ENCODE measurements at regions not wholly inside any gene's neighbourhood (a gene's known extent, or its start where the extent isn't known, plus 50 kb on each side); places are given as distances from the start of the nearest gene placed in this dataset.

DNA sequence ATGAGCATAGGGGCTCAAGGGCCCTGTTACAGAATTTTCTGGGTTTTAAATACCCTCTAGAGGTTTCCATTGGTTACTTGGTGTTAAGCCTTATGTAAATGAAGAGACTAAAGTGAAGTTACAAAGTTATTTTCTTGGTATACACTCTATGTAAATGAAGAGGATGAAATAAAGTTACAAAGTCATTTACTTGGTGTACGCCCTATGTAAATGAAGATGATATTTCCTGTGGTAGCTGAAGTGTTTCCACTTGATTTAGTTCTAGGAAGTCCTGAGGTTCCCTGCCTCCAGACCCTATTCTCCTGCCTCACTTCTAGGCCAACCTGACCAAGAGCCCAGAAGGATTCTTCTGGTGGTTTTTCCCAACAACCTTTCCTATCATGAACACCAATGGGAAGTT, 126.1 kb downstream of the SPTSSA start:
- ChIA-PET POLR2A (no interaction called here), RAD21 (ENCODE audit: low non-redundant PET in 1 of 2, low total read pairs in 2 of 2, uncharacterized antibody in 2 of 2, unreplicated experiment in 2 of 2) (no interaction called here)
- intact Hi-C loops (cut with micrococcal nuclease): no loop called here

DNA sequence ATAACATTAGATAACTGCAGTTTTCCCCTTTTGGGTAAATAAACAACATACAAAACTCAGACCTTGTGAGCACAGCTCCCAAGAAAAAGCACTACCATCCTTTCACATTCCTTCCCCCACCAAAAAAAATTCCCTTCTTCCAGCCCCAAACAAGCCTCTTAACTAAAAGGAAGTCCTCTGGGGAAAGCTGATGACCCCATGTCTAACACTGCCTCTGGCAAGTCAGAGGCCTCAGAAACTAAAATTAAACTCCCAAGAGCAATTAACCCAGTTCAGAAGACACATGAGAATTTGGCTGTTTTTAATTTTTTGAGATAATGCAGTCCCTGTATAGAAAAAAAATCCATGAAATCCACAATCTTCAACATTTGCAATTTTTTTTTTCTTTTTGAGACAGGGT, 127.7 kb downstream of the SPTSSA start:
- no peaks in the 10 kb centered on the region for H3K9me3 ChIP-seq (ENCODE audit: control insufficient read depth in 1 of 2, insufficient read depth in 1 of 2, low read depth in 1 of 2, low read length in 2 of 2)
- H3K9me2 ChIP-seq (ENCODE audit: insufficient read depth): no peaks in the 10 kb centered on the region
- BruUV-seq (replicated peaks): no TSS peak
- no peaks in the 10 kb centered on the region for H3K27me3 ChIP-seq (ENCODE audit: insufficient read depth, low read length)
- ATAC-seq: no peak
- peaks cover 6 to 17% of the 10 kb centered on the region in 2 experiments; a peak in 3 of 4 replicates for H3K4me1 ChIP-seq (ENCODE audit: control insufficient read depth in 1 of 2, insufficient read depth in 2 of 2, low read length in 2 of 2)
- ChIA-PET POLR2A (no interaction called here), RAD21 (ENCODE audit: low non-redundant PET in 1 of 2, low total read pairs in 2 of 2, uncharacterized antibody in 2 of 2, unreplicated experiment in 2 of 2) (no interaction called here), CTCF (no interaction called here)
- no peaks in the 10 kb centered on the region for H4K20me1 ChIP-seq (ENCODE audit: insufficient read depth)
- H2AFZ ChIP-seq (ENCODE audit: low read depth, low read length, poor library complexity, severe bottlenecking): no peak overlapping the region
- no peaks in the 10 kb centered on the region for H3K36me3 ChIP-seq (ENCODE audit: control insufficient read depth in 1 of 2, insufficient read depth in 2 of 2, low read length in 2 of 2)
- intact Hi-C loops (cut with micrococcal nuclease): loop anchor here (5.0 kb wide), 1 partner anchor 1078 kb away; no protein-coding TSS in a partner anchor
- no peak for DNase-seq (ENCODE audit: low read depth, low spot score)
- TF ChIP-seq SRF (IDR thresholded peaks at IDR 0.05; ENCODE audit: low read depth): no peak
- TF ChIP-seq, protein P1, sequence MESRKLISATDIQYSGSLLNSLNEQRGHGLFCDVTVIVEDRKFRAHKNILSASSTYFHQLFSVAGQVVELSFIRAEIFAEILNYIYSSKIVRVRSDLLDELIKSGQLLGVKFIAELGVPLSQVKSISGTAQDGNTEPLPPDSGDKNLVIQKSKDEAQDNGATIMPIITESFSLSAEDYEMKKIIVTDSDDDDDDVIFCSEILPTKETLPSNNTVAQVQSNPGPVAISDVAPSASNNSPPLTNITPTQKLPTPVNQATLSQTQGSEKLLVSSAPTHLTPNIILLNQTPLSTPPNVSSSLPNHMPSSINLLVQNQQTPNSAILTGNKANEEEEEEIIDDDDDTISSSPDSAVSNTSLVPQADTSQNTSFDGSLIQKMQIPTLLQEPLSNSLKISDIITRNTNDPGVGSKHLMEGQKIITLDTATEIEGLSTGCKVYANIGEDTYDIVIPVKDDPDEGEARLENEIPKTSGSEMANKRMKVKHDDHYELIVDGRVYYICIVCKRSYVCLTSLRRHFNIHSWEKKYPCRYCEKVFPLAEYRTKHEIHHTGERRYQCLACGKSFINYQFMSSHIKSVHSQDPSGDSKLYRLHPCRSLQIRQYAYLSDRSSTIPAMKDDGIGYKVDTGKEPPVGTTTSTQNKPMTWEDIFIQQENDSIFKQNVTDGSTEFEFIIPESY (IDR thresholded peaks at IDR 0.05; ENCODE audit: extremely low read depth, insufficient replicate concordance, low read length): no peak
- TF ChIP-seq RAD21 (IDR thresholded peaks at IDR 0.05; ENCODE audit: low read depth): no peak
- TF ChIP-seq YY1 (IDR thresholded peaks at IDR 0.05; ENCODE audit: extremely low read depth, insufficient replicate concordance, low read depth, low read length): no peak
- H3K4me2 ChIP-seq (ENCODE audit: low read length): no peak overlapping the region
- H3K9ac ChIP-seq (ENCODE audit: low read length): no peak overlapping the region
- H3K79me2 ChIP-seq (ENCODE audit: insufficient read depth, low read length): no peaks in the 10 kb centered on the region
- no peak overlapping the region for H3K27ac ChIP-seq (ENCODE audit: low read depth, low read length)
- no peak overlapping the region for H3K4me3 ChIP-seq (replicated peaks in 1 of 2; ENCODE audit: low read depth in 1 of 2, low read length in 2 of 2)

More for the DNA sequence above, 126.1 kb downstream of the SPTSSA start:
- ATAC-seq: no peak
- H3K27me3 ChIP-seq (ENCODE audit: insufficient read depth, low read length): no peaks in the 10 kb centered on the region
- no peak overlapping the region for H3K27ac ChIP-seq (ENCODE audit: low read depth, low read length)
- BruUV-seq (replicated peaks): no TSS peak
- peaks cover 6 to 17% of the 10 kb centered on the region in 2 experiments; a peak in 3 of 4 replicates for H3K4me1 ChIP-seq (ENCODE audit: control insufficient read depth in 1 of 2, insufficient read depth in 2 of 2, low read length in 2 of 2)
- no peak overlapping the region for H3K4me2 ChIP-seq (ENCODE audit: low read length)
- H3K9me2 ChIP-seq (ENCODE audit: insufficient read depth): no peaks in the 10 kb centered on the region
- CTCF ChIA-PET: interaction anchor here (1.0 kb wide), 1 partner anchor 13 kb away, joined by 3 read pairs; no protein-coding TSS in a partner anchor
- DNase-seq (ENCODE audit: low read depth, low spot score): no peak
- H3K9me3 ChIP-seq (ENCODE audit: control insufficient read depth in 1 of 2, insufficient read depth in 1 of 2, low read depth in 1 of 2, low read length in 2 of 2): no peaks in the 10 kb centered on the region
- H3K4me3 ChIP-seq (replicated peaks in 1 of 2; ENCODE audit: low read depth in 1 of 2, low read length in 2 of 2): no peak overlapping the region
- H2AFZ ChIP-seq (ENCODE audit: low read depth, low read length, poor library complexity, severe bottlenecking): no peak overlapping the region
- no peaks in the 10 kb centered on the region for H3K79me2 ChIP-seq (ENCODE audit: insufficient read depth, low read length)
- no peaks in the 10 kb centered on the region for H3K36me3 ChIP-seq (ENCODE audit: control insufficient read depth in 1 of 2, insufficient read depth in 2 of 2, low read length in 2 of 2)
- H4K20me1 ChIP-seq (ENCODE audit: insufficient read depth): no peaks in the 10 kb centered on the region
- no peak overlapping the region for H3K9ac ChIP-seq (ENCODE audit: low read length)
- TF ChIP-seq, protein P1 (IDR thresholded peaks at IDR 0.05; ENCODE audit: extremely low read depth, insufficient replicate concordance, low read length): no peak
- TF ChIP-seq EGR1 (IDR thresholded peaks at IDR 0.05; ENCODE audit: low read depth) (no peak), YY1 (IDR thresholded peaks at IDR 0.05; ENCODE audit: extremely low read depth, insufficient replicate concordance, low read depth, low read length) (no peak)
- TF ChIP-seq, protein P2, sequence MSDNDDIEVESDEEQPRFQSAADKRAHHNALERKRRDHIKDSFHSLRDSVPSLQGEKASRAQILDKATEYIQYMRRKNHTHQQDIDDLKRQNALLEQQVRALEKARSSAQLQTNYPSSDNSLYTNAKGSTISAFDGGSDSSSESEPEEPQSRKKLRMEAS (IDR thresholded peaks at IDR 0.05): no peak

Data from HCT116 (cell line).